ENCODE measurements at regions not wholly inside any gene's neighbourhood (a gene's known extent, or its start where the extent isn't known, plus 50 kb on each side); places are given as distances from the start of the nearest gene placed in this dataset.

DNA sequence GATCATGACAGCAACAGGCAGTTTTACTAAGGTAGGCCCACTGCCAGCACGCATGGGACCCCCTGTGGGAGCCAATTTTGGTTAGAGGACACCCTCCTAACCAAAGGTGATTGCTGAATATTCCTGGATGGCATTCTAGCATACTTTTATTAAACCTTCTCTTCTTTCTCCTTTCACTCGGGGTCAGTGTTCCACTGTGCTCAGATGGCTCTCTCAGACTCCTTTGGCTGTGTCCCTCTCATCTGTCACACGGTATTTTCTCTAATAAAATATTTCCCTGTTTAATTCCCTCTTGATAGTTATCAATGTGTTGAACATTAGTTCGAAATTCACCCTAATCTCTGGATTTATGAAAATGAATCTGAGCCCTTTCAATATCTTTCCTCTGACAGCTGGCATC, 1315.3 kb downstream of the FSTL5 start:
- Mint-ChIP-seq H3K27me3 (no peaks in the 10 kb centered on the region), H3K36me3 (no peaks in the 10 kb centered on the region), H3K9me3 (peaks cover 3% of the 10 kb centered on the region), H3K4me1 (no peaks in the 10 kb centered on the region), H3K4me3 (no peak overlapping the region), H3K27ac (no peak overlapping the region)
- CTCF ChIA-PET: no interaction called here
- no peak for DNase-seq

DNA sequence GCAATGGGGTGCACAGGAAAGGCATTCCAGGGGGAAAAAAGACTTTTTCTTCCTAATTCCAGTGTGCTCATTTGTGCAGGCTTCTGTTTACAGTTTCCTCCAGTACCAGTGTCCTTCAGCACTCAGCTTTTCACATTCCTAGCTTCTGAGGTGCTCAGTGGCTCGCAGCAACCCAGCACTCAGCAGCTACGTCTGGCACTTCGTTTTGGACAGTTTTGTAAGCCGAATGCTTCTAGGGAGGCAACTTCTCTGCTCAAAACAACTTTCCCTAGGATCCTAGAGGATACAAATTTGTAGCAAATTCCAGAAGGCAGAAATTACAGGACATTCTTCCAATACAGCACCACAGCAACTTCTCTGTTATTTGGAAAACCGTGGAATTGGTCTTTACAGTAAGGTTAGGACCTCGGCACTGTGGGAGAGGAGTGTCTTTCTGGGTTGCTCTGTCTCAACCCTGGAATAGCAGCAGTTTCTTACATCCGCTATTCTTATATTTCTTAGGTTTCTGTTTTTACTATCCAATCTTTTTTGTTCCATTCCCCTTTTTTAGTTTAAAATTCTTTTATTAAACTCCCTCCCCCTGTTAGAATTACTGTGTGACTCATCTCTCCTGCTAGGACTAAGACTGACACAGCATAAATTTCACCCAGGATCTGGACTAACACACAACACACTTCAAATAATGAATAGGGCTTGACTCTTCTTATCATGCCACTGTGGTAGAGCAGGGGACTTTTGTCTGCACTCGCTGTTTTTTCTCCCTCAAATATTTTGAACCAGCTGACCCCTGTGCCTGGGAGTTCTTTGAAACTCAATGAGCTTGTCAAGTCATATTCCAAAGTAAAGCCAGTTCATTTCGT, 1314.7 kb downstream of the FSTL5 start:
- Mint-ChIP-seq H3K9me3 (peaks cover 3% of the 10 kb centered on the region), H3K4me1 (no peaks in the 10 kb centered on the region), H3K27ac (no peak overlapping the region), H3K4me3 (no peak overlapping the region), H3K36me3 (no peaks in the 10 kb centered on the region), H3K27me3 (no peaks in the 10 kb centered on the region)
- CTCF ChIA-PET: no interaction called here
- no peak for DNase-seq

DNA sequence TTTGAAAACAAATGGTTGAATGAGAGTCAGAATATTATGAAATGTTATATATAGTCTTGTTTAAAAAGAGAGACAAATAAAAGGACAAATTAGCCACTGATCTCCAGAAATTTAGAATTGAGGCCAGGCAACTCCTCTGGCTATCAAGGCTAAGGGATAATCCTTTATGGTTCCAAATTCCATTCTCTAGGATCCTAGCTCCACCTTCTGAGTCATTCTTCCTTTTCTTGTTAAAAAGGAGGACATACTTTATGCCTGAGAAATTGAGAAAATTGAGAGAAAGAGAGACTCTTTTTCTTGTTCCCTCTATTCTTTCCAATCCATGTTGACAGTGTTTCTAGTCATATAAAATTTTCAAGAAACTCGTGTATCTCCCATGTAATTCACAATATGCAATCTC, 1299.5 kb downstream of the FSTL5 start:
- H3K27ac Mint-ChIP-seq: no peak overlapping the region
- no peaks in the 10 kb centered on the region for H3K4me1 Mint-ChIP-seq
- DNase-seq: no peak
- CTCF ChIA-PET: no interaction called here
- H3K9me3 Mint-ChIP-seq: peaks cover 2% of the 10 kb centered on the region
- H3K36me3 Mint-ChIP-seq: no peaks in the 10 kb centered on the region
- H3K4me3 Mint-ChIP-seq: no peak overlapping the region
- no peaks in the 10 kb centered on the region for H3K27me3 Mint-ChIP-seq

DNA sequence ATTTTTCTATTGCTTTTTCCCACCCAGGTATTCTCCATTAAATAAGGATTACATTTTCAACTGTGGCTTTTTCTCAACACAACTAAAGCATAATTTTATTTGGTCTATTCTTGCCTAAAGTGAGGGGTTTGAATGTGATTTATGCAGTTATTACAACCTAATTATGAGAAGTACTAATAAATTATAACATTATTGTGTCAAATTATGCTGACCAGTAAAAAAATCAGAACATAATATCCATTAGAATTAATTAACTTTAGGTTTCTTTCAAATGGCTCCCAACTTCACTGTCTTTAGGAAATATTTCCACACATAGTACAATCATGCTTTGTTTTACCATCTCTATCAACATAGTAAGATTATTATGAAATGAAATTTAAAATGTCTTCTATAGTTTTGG, 1293.9 kb downstream of the FSTL5 start:
- CTCF ChIA-PET: no interaction called here
- no peak overlapping the region for H3K4me3 Mint-ChIP-seq
- no peaks in the 10 kb centered on the region for H3K36me3 Mint-ChIP-seq
- no peak for DNase-seq
- no peaks in the 10 kb centered on the region for H3K4me1 Mint-ChIP-seq
- peaks cover 5% of the 10 kb centered on the region for H3K9me3 Mint-ChIP-seq
- H3K27me3 Mint-ChIP-seq: no peaks in the 10 kb centered on the region
- H3K27ac Mint-ChIP-seq: no peak overlapping the region

DNA sequence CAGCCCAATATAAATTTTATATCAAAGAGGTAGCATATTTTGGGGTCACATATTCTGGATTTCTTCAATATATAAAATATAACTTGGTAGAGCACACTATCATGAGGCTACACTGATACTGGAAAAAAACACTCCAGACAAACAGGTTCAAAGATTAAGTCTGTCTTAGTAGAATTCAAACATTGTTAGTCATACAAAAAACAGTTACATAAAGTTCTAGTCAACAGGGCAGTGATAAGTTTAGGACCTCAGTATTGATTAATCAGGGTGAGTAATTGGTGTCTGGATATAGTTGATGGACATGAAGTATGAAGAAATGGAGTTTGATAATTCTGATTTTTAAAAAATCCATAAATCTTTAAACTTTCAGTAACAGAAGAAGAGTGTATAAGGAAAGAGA, 1291.3 kb downstream of the FSTL5 start:
- H3K4me1 Mint-ChIP-seq: no peaks in the 10 kb centered on the region
- CTCF ChIA-PET: no interaction called here

DNA sequence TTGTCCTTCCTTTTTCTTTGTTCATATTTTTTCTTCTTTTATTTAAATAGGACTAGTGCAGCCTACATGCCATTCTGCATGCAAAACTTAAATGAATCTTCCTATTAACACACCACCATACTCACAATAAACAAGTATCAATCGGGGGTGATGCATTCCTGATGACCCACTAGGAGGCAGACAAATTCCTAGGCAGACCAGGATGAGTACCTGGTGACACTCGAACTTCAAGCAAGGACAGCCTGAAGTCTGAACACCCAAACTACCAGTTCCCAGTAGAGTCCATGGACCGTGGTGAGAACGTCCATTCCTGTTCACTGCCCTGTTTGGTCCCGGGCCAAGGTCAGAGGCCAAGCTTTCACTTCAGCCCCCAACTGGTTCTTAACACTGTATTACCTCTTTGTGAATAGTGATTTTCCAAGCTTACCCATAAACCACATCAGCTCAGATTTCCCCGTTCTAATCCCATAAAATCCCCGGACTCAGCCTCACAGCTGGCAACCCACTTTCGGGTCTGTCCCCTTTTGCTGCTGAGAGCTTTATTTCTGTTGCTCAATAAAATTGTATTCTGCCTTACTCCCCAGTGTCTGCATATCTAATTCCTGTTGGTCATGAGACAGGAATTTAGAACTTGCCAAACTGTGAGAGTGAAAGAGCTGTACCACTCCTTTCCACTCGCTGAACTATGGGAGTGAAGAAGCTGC, 1286.6 kb downstream of the FSTL5 start:
- Mint-ChIP-seq H3K4me1 (no peaks in the 10 kb centered on the region), H3K4me3 (no peak overlapping the region), H3K9me3 (peaks cover 11% of the 10 kb centered on the region), H3K27me3 (no peaks in the 10 kb centered on the region), H3K27ac (no peak overlapping the region), H3K36me3 (no peaks in the 10 kb centered on the region)
- CTCF ChIA-PET: no interaction called here
- no peak for DNase-seq

More for the DNA sequence above, 1291.3 kb downstream of the FSTL5 start:
- no peak overlapping the region for H3K27ac Mint-ChIP-seq
- no peak overlapping the region for H3K4me3 Mint-ChIP-seq
- no peaks in the 10 kb centered on the region for H3K36me3 Mint-ChIP-seq
- H3K9me3 Mint-ChIP-seq: peaks cover 12% of the 10 kb centered on the region
- no peaks in the 10 kb centered on the region for H3K27me3 Mint-ChIP-seq
- DNase-seq: no peak

DNA sequence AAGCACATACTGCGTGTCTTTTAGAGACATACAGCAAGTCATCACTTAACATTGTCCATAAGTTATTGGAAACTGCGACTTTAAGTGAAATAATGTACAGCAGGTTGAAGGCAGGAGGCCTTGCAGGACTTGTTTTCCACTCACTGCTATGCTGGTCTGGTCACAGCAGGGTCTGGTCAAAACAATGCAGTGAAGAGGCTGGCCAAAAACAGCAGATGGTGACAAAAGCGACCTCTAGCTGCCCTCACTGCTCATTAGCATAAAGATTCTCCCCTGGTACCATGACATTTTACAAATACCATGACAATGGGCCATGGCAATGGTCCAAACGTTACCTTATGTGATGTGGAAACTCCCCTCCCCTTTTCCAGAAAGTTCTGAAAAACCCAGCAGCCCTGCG, 1283.6 kb downstream of the FSTL5 start:
- Mint-ChIP-seq H3K9me3 (peaks cover 13% of the 10 kb centered on the region), H3K4me1 (no peaks in the 10 kb centered on the region), H3K27ac (no peak overlapping the region), H3K4me3 (no peak overlapping the region), H3K36me3 (no peaks in the 10 kb centered on the region), H3K27me3 (no peaks in the 10 kb centered on the region)
- no peak for DNase-seq
- CTCF ChIA-PET: no interaction called here

DNA sequence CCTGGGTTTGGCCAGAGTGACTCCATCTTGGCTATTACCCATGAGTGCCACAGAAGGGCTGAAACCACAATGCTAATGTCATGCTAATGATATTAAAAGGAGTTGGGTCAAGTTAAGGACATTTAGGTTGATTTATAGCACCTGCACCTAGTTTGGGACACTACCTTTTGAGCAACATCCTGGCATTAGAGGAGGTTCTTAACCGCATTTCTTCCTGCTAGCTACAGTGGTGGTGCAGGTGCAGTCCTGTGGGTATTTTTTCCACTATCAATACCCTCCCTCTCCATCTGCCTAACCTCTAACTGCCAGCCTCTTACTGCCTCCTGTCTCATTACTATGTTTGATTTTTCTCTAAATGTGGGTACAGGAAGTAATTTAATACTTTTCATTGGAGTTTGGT, 1276.1 kb downstream of the FSTL5 start:
- H3K4me1 Mint-ChIP-seq: no peaks in the 10 kb centered on the region
- H3K27ac Mint-ChIP-seq: no peak overlapping the region
- CTCF ChIA-PET: no interaction called here
- no peak for DNase-seq
- no peaks in the 10 kb centered on the region for H3K27me3 Mint-ChIP-seq
- H3K9me3 Mint-ChIP-seq: peaks cover 4% of the 10 kb centered on the region
- H3K36me3 Mint-ChIP-seq: no peaks in the 10 kb centered on the region
- no peak overlapping the region for H3K4me3 Mint-ChIP-seq

DNA sequence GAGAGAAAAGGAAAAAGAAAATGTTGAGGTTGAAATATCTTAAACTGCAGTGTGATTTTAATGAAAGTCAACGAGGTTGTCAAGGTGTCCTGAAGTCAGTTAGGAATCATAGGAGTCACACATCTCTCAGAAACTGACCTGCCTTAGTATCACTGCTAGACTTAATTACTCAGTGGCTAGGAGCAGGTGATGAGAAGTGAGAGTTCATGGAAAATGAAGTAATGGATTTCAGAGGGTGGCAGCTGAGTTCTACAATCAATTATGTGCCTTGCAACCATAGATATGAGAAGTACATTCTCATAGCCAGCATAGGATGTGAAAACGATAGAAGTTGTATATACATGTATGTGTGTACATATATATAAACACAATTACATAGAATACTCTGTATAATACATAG, 1269.7 kb downstream of the FSTL5 start:
- CTCF ChIA-PET: no interaction called here
- no peak overlapping the region for H3K27ac Mint-ChIP-seq
- H3K4me1 Mint-ChIP-seq: no peaks in the 10 kb centered on the region
- no peaks in the 10 kb centered on the region for H3K36me3 Mint-ChIP-seq
- no peaks in the 10 kb centered on the region for H3K27me3 Mint-ChIP-seq
- no peak overlapping the region for H3K4me3 Mint-ChIP-seq
- no peak for DNase-seq
- H3K9me3 Mint-ChIP-seq: peaks cover 8% of the 10 kb centered on the region

DNA sequence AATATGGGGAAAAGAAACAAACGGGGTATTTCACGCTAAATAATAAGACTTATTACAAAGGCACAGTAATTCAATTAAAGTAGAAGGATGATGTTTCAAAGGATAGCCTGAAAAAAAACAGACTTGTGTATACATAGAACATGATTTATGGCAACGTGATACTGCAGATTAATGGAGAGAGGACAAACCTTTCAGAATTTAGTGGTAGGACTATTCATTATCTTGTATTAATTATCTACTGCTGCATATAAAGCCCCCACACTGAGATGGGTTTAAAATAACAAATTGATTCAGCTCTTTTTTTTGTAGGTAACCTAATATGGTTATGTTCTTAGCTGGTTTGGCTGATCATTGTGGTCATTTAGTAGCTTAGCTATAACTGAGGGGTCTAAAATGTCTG, 1269.0 kb downstream of the FSTL5 start:
- no peak for DNase-seq
- Mint-ChIP-seq H3K36me3 (no peaks in the 10 kb centered on the region), H3K9me3 (peaks cover 8% of the 10 kb centered on the region), H3K27ac (no peak overlapping the region), H3K4me1 (no peaks in the 10 kb centered on the region), H3K4me3 (no peak overlapping the region), H3K27me3 (no peaks in the 10 kb centered on the region)
- CTCF ChIA-PET: no interaction called here

DNA sequence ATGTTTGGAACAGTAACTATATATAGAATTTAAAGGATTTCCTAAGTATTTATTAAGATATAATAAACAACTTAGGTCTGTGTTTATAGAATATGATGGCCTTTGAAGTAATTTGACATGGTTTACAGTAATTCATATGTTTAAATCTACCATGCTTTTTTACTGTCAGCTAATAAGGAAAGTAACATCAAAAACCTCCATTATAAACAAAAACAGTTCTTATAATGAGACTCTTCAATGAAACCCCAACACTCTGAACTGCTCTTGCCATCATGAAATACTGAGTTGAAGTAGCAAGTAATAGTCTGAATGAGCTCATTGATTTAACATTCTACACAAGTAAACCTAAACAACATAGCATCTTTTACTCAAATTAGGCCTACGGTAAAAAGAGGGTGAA, 1236.5 kb downstream of the FSTL5 start:
- Mint-ChIP-seq H3K36me3 (no peaks in the 10 kb centered on the region), H3K27me3 (no peaks in the 10 kb centered on the region), H3K4me1 (no peaks in the 10 kb centered on the region), H3K27ac (no peak overlapping the region), H3K4me3 (no peak overlapping the region), H3K9me3 (peaks cover 4% of the 10 kb centered on the region)
- CTCF ChIA-PET: no interaction called here
- no peak for DNase-seq

DNA sequence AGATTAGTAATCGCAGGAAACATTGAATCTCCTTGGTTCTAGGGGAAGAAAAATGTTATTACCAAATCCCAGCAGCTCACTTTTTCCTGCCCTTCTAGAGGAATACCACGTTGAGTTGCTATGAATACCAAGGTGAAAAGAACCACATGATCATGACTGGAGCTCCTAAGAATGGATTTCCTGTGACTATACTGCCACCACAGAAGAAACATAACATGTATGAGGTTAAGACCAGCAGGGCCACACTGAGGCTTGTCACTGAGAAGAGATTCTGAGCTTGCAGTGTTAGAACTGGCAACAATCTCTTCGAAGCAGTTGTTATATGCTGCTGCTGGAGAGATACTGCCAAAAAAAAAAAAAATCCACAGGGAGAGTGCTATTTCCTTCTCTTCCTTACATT, 1235.3 kb downstream of the FSTL5 start:
- Mint-ChIP-seq H3K9me3 (peaks cover 4% of the 10 kb centered on the region), H3K27ac (no peak overlapping the region), H3K4me1 (no peaks in the 10 kb centered on the region), H3K4me3 (no peak overlapping the region), H3K36me3 (no peaks in the 10 kb centered on the region), H3K27me3 (no peaks in the 10 kb centered on the region)
- DNase-seq: no peak
- CTCF ChIA-PET: no interaction called here

DNA sequence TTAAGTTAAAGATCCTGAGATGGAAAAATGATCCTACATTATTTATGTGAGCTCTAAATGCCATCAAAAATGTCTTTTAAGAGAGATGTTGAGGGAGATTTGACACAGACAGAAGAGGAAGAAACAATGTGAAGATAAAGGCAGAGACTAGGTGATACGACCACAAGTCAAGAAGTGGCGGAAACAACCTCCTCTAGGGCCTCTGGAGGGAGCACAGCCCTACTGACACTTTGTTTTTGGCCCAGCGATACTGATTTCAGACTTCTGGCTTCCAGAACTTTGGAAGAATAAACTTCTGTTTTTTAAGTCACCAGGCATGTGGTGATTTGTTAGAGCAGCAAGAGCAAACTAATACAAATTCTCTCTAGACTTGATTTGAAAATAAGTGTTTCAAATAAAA, 1216.1 kb downstream of the FSTL5 start:
- CTCF ChIA-PET: no interaction called here
- H3K9me3 Mint-ChIP-seq: peaks cover 10% of the 10 kb centered on the region
- no peaks in the 10 kb centered on the region for H3K27me3 Mint-ChIP-seq
- DNase-seq: no peak
- no peak overlapping the region for H3K27ac Mint-ChIP-seq
- H3K4me1 Mint-ChIP-seq: no peaks in the 10 kb centered on the region
- no peaks in the 10 kb centered on the region for H3K36me3 Mint-ChIP-seq
- H3K4me3 Mint-ChIP-seq: no peak overlapping the region

DNA sequence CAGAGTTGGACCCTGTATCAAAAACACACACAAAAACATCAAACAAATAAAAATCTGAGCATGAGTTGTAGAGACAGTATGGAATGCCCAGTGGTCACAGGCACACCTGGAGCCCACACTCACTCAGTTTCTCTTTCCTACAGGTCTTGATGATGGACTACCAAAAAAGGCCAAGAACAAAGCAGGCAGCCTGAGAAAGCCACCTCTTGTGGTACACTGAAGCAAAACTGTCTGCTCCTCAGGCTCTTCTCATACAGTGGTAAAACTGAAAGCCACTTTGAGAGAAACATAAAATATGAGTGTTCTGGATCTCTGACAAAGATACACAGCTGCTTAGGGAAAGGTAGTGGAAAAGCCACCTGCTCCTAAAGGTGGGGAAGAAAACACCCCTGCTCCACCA, 1206.9 kb downstream of the FSTL5 start:
- peaks cover 2% of the 10 kb centered on the region for H3K9me3 Mint-ChIP-seq
- CTCF ChIA-PET: no interaction called here
- no peak for DNase-seq
- no peaks in the 10 kb centered on the region for H3K4me1 Mint-ChIP-seq
- no peaks in the 10 kb centered on the region for H3K36me3 Mint-ChIP-seq
- no peak overlapping the region for H3K27ac Mint-ChIP-seq
- H3K27me3 Mint-ChIP-seq: no peaks in the 10 kb centered on the region
- H3K4me3 Mint-ChIP-seq: no peak overlapping the region

DNA sequence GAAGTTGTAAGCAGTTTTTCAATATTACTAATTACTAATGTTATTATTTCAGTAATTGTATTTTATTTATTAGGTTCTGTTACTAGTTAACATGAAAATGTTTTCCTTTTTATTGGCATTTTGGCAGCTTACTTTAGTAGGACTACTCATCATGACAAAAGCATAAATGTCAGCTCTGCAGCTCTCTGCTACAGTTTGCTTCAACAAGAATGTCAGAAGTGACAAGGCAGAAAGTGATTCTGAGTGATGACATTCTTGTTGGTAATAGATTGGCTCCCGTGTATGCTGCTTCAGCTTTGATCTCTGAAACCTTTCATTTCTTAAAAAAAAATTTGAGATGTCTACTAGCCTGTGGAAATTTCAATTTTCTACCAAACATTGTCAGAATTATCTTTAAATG, 1193.9 kb downstream of the FSTL5 start:
- no peaks in the 10 kb centered on the region for H3K27me3 Mint-ChIP-seq
- H3K36me3 Mint-ChIP-seq: no peaks in the 10 kb centered on the region
- no peaks in the 10 kb centered on the region for H3K4me1 Mint-ChIP-seq
- H3K27ac Mint-ChIP-seq: no peak overlapping the region
- DNase-seq: no peak
- peaks cover 5% of the 10 kb centered on the region for H3K9me3 Mint-ChIP-seq
- H3K4me3 Mint-ChIP-seq: no peak overlapping the region
- CTCF ChIA-PET: no interaction called here

Measured in activated naive CD4-positive, alpha-beta T cell treated with anti-CD3 and anti-CD28 coated beads, Interleukin-2, amount 10 ng/mL, durations not matched to agents 7 days and 5 days (primary cell).